Kasumi-1 (cell line): ENCODE measurements at regions not wholly inside any gene's neighbourhood (a gene's known extent, or its start where the extent isn't known, plus 50 kb on each side); places are given as distances from the start of the nearest gene placed in this dataset.
A peak's percentile ranks its signal among the peaks of the same experiment; 100 is the strongest.
"Not testable (repeated sequence)": the region's sequence is repeated elsewhere in the genome, so short reads cannot be mapped to it uniquely, and the experiment has no call there.

Experiments
- DNase-seq, 2 experiments: peaks; one replicate each; lab custom pipeline; 2025; lab: John Stamatoyannopoulos, UW

DNA sequence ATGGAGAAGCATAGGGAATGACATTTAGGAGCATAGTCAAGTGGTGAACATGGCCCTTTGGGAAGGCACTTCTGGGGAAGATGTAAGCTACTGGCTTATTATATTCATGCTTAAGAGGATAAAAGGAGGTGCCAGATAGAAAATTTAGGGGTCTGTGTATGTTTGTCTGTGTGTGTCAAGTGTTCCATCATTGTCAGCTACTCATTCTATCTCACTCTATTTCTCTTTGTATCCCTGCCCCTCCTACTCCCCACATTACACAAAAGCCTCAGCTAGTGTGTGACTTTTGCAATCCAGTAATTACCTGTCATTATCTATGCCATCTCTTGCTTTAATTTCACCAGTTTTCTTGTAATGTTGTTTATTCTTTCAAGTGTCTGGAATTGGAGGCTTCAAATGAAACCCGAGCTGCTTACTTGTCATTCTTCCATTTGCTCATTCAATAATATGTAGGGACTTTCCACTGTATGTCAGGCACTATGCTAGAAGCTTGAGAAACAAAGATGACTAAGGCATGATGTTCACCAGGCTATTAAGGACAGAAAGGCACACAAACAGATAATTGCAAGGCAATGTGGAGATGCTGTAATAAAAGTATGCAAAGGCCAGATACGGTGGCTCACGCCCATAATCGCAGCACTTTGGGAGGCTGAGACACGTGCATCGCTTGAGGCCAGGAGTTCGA lies 229.8 kb upstream of the TEX13C start:
- DNase-seq, result no peak

DNA sequence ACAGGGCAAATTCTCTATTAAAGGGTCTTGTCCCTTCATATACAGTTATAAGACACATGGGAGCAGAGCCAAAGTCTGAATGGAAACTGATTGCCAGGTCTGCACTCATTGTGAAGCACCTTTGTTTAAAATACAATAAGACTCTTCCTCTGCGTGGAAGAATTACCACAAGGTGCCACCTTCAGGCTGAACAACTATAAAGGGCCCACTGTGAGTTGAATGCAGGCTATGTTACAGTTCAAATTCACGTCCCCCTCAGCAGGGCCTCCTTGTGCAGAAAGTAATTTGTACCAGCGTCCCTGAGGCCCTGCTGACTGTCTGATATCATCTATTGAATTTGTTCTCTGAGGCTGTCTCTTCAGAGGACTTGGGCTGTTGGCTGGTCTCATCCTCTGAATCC lies 225.8 kb upstream of the TEX13C start:
- DNase-seq, result no peak

DNA sequence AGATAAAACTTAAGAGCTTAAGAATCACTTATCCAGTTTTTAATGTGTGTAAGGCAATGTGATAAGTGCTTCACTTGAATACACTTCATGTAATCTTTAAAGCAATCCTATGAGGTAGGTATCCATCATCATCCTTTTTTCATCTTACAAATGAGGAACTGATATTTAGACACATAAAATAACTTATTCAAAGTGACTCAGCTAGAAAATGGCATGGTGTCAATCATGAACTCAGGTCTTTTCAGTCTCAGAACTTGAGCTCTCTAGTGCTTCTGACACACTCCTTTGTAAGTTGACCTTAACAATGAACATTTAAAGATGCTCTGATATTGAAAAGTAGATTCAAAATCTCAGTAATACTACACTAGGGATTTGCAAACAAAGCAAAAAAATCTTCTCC lies 224.8 kb upstream of the TEX13C start:
- no peak for DNase-seq

DNA sequence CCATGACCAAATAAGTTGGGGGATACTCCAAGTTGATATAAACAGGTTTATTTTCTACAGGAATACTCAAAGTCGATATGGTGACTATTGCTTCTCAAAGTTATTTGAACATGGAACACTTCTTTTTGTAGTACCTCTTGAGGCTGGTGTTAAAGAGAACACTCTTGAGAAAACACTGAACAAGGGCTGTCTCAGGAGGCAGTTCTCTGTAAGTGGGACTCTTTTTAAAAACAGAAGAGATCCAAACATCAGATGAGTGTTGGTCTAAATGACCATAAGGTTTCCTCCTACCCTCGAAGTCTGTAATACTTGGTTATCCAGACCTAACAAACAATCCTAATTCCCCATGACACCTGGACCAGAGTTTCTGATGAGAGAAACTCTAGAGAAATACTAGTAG lies 223.2 kb upstream of the TEX13C start:
- DNase-seq, result no peak

DNA sequence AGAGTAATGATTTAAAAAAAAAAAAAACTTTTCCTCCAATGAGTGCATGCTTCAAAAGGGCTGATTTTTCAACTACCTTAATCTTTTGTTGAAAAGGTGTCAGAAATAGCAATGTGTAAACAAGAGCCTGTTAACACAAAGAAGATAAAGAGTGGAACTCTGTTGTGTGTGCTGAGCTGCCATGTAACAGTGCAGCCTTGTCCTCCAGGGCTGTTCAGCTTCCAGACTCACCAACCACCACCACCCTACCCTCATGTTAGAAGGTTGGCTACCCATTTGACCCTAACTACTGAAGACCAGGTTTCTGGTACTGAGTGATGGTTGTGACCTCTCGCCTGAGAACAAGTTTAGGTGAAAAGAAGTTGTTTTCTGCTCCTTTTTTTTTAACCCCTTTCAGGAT lies 222.8 kb upstream of the TEX13C start:
- DNase-seq, result no peak

DNA sequence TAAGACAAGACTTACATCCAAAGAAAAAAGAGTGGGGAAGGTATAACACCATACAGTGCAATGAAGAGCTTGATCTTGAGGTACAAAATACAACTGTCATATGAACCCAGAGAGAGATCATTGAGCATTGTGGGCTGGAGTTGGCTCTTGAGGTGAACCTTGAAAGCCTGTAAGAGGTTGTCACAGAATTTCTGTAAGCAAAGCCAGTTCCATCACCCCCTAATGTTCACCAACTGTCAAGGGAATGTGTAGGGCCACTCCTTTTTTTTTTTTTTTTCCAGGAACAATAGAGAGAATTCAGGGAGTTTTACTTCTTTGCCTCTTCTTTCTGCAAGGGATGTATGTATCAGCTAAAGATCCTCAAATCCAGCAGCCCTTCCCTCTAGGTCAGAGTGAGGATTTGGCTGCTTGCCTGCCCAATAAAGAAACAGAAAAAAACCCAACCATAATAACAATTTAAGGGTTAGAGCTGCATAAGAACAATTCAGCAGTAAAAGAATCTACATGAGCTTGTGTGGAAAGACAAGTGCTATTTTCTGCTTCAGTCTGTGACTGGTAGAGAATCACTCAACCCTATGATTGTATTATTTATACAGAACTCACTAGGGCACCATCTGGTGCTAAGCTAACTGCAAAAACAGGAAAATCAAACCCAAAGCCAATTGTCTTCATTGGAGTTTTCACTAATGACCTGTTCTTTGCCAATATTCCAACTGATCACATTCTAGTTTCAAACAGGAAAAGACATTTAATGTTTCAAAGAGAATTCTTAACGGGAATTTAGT lies 217.5 kb upstream of the TEX13C start:
- DNase-seq, result no peak

DNA sequence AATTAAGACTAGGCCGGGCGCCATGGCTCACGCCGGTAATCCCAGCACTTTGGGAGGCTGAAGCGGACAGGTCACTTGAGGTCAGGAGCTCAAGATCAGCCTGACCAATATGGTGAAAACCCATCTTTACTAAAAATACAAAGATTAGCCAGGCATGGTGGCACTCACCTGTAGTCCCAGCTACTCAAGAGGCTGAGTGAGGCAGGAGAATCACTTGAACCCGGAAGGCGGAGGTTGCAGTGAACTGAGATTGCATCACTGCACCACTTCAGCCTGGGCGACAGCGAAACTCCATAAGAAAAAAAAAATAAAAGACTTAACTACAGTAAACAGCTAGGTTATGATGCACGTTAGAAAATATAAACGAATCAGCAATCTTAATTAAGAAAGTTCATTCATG lies 216.0 kb upstream of the TEX13C start:
- DNase-seq, result no peak

DNA sequence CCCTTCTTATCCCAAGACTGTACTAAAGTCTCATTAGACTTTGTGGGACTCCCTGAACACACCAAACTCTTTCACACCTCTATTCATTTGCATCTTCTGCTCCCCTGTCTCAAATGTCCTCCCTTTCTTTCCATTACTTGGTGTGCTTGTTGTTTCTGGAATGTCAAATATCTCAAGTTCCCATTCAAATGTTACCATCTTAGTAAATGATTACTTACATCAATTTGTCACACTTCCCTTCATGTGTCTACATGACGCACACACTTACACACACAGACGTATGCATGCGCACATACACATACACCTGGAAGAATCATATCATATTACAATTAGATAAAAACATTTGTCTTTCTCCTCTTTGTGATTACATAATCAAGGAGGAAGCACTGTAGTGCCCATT lies 210.8 kb upstream of the TEX13C start:
- DNase-seq, result no peak

DNA sequence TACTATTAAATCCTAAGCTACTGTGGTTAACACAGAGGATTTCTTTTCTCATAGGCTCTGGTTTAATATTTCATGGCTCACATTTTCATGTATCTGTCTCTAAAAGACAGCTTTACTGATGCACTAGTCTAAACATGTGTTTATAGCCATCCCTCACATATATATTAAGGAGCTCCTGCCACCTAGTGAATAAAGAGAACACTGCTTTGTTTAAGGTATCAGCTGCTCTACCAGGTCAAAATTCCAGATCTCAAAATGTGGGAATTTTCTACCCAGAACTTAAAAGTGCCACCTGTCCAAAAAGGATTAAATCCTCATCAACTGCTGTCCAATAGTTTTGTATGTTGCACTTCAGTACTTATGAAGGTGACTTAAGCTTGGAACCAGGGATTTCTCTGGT lies 188.5 kb upstream of the TEX13C start:
- peak; percentile 51 to 55 for DNase-seq

DNA sequence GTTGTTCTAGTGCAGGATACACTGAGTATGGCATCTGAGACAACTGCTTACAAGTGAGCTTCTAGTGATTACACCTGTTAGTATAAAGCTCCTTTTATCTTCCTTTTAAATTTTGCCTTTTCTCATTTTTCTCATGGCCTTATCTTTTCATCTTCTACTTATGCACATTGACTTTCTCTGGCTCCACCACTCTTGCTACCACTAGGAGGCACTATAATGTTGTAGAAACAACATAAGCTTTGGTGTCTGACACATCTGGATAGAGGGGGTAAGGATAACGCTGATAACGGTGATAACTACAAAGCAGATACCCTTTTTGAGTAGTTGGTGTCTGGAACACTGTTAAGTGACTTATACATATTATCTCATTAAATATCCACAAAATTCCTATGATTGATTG lies 187.4 kb upstream of the TEX13C start:
- peak; percentile 59 to 67 for DNase-seq

DNA sequence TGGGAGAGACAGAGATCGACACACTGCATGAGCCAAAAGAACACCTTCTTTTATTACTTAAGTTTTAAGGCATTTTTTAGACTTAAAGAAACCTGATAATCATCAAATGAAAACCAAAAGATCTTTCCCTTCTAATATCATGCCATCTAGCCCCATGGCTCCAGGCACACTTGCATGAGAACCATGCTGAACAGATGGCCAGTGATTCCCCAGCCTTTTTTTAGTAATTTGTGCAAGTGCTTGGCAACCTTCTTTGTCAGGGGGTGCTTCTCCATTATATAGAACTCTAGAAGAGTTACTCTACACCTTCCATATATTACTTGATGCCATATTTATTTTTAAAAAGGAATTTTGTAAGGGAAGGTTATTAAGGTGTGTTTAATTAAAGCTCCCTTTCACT lies 182.2 kb upstream of the TEX13C start:
- DNase-seq, result no peak

DNA sequence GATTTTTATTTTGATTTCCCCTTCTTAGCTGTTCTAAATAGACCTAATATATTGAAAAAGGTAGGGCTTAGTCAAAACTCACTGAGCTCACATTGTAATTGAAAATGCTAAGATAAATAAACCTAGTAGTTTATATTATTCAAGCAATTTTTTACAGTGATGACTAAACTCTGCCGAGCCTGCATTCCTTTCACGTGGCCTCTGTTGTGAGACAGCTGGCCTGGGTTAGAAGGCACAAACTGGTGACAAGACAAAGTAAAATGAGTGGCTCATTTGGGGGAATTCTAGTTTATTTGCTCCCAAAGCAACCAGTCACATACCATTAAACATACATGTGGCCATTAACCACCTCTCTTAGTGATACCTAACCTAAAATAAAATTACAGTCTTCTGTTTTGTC lies 169.4 kb upstream of the TEX13C start:
- DNase-seq, result no peak

DNA sequence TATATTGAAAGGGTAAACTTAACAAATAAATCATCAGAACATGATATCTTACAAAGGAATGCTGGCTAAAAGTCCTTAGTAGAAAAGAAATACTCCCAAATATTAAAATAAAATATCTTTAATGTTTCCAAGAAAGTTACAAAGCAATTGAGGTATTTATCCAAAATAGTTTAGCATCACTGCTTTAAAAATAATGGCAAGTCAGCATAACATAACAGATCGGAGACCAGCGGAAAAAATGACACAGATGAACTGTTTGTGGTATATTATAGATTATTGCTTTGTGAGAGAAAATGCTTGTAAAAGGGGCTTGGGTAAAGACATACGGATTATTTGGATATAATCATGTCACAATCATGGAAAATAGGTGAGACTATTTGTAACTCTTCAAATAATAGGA lies 168.5 kb upstream of the TEX13C start:
- DNase-seq, result no peak

DNA sequence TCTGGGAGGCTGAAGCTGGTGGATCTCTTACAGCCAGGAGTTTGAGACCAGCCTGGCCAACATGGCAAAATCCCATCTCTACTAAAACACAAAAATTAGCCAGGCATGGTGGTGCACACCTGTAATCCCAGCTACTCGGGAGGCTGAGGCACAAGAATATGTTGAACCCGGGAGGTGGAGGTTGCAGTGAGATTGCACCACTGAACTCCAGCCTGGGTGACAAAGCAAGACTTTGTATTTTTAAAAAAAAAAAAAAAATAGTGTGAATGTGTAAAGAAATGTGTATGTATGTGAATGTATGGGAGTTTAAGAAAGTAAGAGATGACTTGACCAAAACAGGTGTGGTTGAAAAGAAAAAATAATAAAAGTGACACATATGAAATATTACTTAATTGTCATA lies 167.7 kb upstream of the TEX13C start:
- DNase-seq, result no peak

DNA sequence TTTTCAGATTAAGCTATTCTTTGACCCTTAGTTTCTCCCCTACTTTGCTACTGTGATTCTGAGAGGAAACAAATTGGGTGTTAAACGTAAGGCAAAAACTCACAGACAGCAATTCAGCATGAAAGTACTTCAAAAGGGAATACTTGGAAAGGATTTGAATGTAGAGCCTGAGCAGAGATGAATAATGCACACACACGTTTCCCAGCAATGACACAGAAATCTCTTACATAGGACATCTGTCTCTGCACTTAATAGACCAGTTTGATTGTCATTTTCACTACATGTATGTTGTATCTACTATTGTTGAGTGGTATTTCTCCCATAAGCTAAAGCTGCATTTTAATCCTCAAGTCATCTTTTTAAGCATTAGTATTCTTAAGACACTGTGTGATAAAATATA lies 166.1 kb upstream of the TEX13C start:
- no peak for DNase-seq

DNA sequence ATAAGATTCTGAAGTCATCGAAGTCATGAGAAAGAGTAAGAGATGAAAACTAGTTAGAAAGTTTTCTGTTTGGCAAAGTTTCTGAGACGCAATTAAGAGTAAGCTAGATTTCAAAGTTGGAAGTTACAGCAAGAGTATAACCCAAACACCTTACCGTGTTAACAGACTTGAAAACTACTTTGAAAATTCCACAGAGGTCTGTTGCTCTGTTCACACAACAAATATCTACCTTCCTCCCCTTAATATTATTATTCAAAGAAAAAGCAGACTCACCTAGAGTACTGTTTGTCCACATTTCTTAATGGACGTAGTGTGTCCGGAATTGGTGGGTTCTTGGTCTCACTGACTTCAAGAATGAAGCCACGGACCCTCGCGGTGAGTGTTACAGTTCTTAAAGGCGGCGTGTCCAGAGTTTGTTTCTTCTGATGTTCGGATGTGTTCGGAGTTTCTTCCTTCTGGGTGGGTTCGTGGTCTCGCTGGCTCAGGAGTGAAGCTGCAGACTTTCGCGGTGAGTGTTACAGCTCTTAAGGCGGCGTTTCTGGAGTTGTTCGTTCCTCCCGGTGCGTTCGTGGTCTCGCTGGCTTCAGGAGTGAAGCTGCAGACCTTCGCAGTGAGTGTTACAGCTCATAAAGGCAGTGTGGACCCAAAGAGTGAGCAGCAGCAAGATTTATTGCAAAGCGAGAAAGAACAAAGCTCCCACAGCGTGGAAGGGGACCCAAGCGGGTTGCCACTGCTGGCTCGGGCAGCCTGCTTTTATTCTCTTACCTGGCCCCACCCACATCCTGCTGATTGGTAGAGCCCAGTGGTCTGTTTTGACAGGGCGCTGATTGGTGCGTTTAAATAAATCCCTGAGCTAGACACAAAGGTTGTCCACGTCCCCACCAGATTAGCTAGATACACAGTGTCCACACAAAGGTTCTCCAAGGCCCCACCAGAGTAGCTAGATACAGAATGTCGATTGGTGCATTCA lies 165.1 kb upstream of the TEX13C start:
- not testable (repeated sequence) for DNase-seq

DNA sequence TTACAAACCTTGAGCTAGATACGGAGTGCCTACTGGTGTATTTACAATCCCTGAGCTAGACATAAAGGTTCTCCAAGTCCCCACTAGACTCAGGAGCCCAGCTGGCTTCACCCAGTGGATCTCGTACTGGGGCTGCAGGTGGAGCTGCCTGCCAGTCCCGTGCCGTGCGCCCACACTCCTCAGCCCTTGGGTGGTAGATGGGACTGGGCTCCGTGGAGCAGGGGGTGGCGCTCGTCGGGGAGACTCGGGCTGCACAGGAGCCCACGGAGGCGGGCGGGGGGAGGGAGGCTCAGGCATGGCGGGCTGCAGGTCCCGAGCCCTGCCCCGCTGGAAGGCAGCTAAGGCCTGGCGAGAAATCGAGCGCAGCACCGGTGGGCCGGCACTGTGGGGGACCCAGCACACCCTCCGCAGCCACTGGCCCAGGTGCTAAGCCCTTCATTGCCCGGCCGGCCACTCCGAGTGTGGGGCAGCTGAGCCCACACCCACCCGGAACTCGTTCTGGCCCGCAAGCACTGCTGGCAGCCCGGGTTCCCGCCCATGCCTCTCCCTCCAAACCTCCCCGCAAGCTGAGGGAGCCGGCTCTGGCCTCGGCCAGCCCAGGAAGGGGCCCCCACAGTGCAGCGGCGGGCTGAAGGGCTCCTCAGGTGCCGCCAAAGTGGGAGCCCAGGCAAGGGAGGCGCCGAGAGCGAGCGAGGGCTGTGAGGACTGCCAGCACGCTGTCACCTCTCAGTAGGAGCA lies 164.2 kb upstream of the TEX13C start:
- DNase-seq, result not testable (repeated sequence)

DNA sequence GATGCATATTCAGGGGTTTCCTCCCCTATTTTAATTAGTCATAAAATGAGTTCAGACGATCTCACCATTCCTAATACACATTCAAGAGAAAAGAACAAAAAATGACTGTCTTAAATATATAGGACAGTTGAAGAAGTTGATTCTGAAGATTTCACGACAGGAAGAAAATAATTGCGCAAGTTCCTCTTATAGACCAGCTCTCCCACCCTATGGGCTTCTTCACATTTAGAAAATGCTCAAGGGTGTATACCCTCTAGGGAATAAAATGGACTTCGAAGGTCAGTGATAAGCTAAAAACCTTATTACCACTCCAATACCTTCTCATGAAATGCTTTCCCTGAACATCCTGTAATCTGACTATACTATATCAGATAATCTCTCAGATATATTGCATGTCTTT lies 149.2 kb upstream of the TEX13C start:
- DNase-seq, result peak; percentile 4 to 37

DNA sequence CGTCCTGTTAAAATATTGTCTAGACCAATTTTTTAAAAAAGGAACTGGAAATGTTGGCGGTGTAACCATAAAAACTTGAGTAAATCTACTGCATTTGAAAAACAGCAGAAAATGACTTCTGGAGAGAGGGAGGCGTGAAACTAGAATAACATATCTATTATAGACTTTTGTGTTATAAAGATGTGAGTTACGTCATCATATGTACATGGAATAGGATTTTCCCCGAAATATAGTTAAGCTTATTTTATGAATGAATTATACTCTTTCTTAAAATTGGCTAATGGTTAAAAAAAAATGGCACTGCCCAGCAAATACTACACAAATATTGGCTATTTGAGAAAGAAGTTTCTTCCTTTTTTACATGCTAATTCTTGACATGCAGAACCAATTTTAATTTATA lies 147.1 kb upstream of the TEX13C start:
- DNase-seq, result no peak

DNA sequence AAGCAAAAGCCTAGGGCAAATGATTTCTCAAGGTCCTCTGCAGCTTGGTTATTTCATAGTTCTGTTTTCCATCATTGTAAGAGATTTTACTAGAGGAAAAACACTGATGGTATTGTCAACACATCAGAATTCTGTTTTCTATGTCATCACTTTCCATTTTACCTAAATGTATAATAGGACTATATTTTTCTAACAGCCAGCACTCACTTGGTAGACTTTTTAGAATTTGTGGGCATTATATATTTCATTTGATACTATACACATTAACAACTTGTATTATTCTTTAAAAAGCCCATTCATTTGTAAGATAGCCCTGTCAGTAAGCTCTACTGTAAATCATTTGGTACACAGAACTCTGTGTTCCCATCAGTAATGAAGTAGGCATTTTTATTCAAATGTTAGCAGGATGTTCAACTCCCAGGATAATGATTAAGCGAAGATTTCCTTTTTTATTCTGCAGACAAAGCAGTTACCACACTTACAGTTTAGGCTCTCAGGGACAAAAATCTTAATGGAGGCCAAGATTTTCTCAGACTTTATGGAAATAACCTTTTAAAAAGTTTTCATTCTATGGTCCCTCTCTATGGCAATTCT lies 143.6 kb upstream of the TEX13C start:
- no peak for DNase-seq

DNA sequence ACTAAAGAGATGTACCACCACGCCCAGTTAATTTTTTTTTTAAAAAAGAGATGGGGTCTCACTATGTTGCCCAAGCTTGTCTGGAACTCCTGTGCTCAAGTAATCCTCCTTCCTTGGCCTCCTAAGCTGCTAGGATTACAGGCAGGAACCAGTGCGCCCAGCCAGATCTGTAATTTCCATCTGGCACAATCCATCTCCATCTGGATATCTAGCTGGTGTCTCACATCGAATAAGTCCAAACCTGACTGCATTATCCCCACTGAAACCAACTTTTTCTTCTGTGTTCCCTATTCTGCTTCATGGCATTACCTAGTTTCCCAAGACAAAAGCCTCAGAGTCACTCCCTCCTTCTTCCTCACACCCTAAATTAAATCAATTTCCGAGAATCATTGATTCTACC lies 125.8 kb upstream of the TEX13C start:
- no peak for DNase-seq

DNA sequence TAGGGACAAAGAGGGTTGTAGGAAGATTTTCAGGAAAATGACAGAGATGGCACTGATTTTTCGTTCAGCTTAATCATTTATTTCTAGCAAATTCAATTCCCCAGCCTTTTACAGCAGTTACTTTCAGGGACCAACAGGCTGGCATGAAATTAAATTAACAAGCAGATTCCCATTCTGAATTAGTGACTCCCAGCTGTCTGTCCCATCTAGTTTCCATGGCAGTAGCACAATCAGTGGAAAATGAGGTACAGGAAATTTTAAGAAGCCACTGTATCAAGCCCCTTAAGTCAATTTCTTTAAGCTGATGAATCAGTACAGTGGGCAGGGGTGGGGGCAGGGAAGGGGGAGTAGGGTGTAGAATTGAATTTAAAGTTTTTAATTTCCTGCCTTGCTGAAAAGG lies 121.1 kb upstream of the TEX13C start:
- no peak for DNase-seq
